ENCODE measurements at regions not wholly inside any gene's neighbourhood (a gene's known extent, or its start where the extent isn't known, plus 50 kb on each side); places are given as distances from the start of the nearest gene placed in this dataset.

GRCh38 chr3:106119614-106120082, 250.8 kb upstream of the CBLB start (continued):
- TF ChIP-seq, protein P1, sequence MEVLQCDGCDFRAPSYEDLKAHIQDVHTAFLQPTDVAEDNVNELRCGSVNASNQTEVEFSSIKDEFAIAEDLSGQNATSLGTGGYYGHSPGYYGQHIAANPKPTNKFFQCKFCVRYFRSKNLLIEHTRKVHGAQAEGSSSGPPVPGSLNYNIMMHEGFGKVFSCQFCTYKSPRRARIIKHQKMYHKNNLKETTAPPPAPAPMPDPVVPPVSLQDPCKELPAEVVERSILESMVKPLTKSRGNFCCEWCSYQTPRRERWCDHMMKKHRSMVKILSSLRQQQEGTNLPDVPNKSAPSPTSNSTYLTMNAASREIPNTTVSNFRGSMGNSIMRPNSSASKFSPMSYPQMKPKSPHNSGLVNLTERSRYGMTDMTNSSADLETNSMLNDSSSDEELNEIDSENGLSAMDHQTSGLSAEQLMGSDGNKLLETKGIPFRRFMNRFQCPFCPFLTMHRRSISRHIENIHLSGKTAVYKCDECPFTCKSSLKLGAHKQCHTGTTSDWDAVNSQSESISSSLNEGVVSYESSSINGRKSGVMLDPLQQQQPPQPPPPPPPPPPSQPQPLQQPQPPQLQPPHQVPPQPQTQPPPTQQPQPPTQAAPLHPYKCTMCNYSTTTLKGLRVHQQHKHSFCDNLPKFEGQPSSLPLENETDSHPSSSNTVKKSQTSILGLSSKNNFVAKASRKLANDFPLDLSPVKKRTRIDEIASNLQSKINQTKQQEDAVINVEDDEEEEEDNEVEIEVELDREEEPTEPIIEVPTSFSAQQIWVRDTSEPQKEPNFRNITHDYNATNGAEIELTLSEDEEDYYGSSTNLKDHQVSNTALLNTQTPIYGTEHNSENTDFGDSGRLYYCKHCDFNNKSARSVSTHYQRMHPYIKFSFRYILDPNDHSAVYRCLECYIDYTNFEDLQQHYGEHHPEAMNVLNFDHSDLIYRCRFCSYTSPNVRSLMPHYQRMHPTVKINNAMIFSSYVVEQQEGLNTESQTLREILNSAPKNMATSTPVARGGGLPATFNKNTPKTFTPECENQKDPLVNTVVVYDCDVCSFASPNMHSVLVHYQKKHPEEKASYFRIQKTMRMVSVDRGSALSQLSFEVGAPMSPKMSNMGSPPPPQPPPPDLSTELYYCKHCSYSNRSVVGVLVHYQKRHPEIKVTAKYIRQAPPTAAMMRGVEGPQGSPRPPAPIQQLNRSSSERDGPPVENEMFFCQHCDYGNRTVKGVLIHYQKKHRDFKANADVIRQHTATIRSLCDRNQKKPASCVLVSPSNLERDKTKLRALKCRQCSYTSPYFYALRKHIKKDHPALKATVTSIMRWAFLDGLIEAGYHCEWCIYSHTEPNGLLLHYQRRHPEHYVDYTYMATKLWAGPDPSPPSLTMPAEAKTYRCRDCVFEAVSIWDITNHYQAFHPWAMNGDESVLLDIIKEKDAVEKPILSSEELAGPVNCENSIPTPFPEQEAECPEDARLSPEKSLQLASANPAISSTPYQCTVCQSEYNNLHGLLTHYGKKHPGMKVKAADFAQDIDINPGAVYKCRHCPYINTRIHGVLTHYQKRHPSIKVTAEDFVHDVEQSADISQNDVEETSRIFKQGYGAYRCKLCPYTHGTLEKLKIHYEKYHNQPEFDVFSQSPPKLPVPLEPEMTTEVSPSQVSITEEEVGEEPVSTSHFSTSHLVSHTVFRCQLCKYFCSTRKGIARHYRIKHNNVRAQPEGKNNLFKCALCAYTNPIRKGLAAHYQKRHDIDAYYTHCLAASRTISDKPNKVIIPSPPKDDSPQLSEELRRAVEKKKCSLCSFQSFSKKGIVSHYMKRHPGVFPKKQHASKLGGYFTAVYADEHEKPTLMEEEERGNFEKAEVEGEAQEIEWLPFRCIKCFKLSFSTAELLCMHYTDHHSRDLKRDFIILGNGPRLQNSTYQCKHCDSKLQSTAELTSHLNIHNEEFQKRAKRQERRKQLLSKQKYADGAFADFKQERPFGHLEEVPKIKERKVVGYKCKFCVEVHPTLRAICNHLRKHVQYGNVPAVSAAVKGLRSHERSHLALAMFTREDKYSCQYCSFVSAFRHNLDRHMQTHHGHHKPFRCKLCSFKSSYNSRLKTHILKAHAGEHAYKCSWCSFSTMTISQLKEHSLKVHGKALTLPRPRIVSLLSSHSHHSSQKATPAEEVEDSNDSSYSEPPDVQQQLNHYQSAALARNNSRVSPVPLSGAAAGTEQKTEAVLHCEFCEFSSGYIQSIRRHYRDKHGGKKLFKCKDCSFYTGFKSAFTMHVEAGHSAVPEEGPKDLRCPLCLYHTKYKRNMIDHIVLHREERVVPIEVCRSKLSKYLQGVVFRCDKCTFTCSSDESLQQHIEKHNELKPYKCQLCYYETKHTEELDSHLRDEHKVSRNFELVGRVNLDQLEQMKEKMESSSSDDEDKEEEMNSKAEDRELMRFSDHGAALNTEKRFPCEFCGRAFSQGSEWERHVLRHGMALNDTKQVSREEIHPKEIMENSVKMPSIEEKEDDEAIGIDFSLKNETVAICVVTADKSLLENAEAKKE (CRISPR knock-in tag; IDR thresholded peaks at IDR 0.05), result no peak
- no peak for TF ChIP-seq ZNF331 (CRISPR knock-in tag; IDR thresholded peaks at IDR 0.05; ENCODE audit: low read depth)
- TF ChIP-seq EZH2 (IDR thresholded peaks at IDR 0.05; ENCODE audit: low read depth, unreplicated experiment), result no peak
- TF ChIP-seq POLR2AphosphoS5 (IDR thresholded peaks at IDR 0.05; ENCODE audit: low read depth), result no peak
- no peak for TF ChIP-seq ZNF114 (CRISPR knock-in tag; IDR thresholded peaks at IDR 0.05)
- no peak for TF ChIP-seq STAT1 (IDR thresholded peaks at IDR 0.05; ENCODE audit: unreplicated experiment)

- Histone ChIP-seq H4K20me1 (replicated peaks; ENCODE audit: insufficient read depth) (no peaks in the 10 kb centered on the region), H3K4me3 (no peak overlapping the region), H3K4me1 (ENCODE audit: insufficient read depth) (no peaks in the 10 kb centered on the region), H2AFZ (0 out of 2 replicates have a peak overlapping the region, but pooled peaks have one; percentile 28), H3K79me2 (replicated peaks; ENCODE audit: insufficient read depth) (no peaks in the 10 kb centered on the region), H3F3A (replicated peaks; ENCODE audit: low read depth) (no peaks in the 10 kb centered on the region), H3K27me3 (ENCODE audit: insufficient read depth) (no peaks in the 10 kb centered on the region), H3K4me2 (no peak overlapping the region), H3K36me3 (ENCODE audit: insufficient read depth) (no peaks in the 10 kb centered on the region), H3K27ac (ENCODE audit: low read depth) (no peak overlapping the region), H3K9me2 (ENCODE audit: insufficient read depth) (no peaks in the 10 kb centered on the region)
- Mint-ChIP-seq H3K27ac (no peak overlapping the region), H3K4me3 (no peak overlapping the region), H3K27me3 (ENCODE audit: insufficient read depth, low read depth, poor library complexity) (no peaks in the 10 kb centered on the region), H3K36me3 (ENCODE audit: low read depth) (no peaks in the 10 kb centered on the region), H3K9me3 (no peaks in the 10 kb centered on the region), H3K4me1 (peaks cover 3% of the 10 kb centered on the region; the same call in 1 of the 3 replicates)
- DNase-seq (ENCODE audit: low spot score), result no peak
- TF ChIP-seq CREB1 (CRISPR knock-in tag; IDR thresholded peaks at IDR 0.05; ENCODE audit: low read depth) (no peak), ZNF114 (CRISPR knock-in tag; IDR thresholded peaks at IDR 0.05) (no peak), POLR2AphosphoS5 (IDR thresholded peaks at IDR 0.05; ENCODE audit: low read depth) (no peak), REST (IDR thresholded peaks at IDR 0.05; ENCODE audit: unreplicated experiment) (no peak), STAT1 (IDR thresholded peaks at IDR 0.05; ENCODE audit: unreplicated experiment) (no peak), EZH2 (IDR thresholded peaks at IDR 0.05; ENCODE audit: low read depth, unreplicated experiment) (no peak)
- no peak for ATAC-seq
Measured at GRCh38 chr3:106120356-106120755, 251.5 kb upstream of the CBLB start.

Measured in GM23338 (cell line).